CD14-positive monocyte (primary cell): ENCODE measurements at regions not wholly inside any gene's neighbourhood (a gene's known extent, or its start where the extent isn't known, plus 50 kb on each side); places are given as distances from the start of the nearest gene placed in this dataset.

Experiments
- DNase-seq, 3 donors: peaks; one replicate each; pipeline ENCODE4 v3.0.0-alpha.2; 2011 to 2022
- H2AFZ ChIP-seq: 2 replicates; pipeline ENCODE4 v1.6.0; 2012; ENCODE audit warnings: mild to moderate bottlenecking, low read depth, low read length, inconsistent platforms; ENCODE audit not compliant: insufficient read depth, poor library complexity, severe bottlenecking
- H3K27ac ChIP-seq, 2 donors: 1 replicate in 1 of 2; 2 replicates in 1 of 2; pipeline ENCODE4 v1.5.1; 2012 to 2013; ENCODE audit warnings: low read length in 2 of 2, control low read depth in 1 of 2, inconsistent platforms in 1 of 2, low read depth in 1 of 2, mild to moderate bottlenecking in 1 of 2
- H3K27me3 ChIP-seq, 2 donors: one replicate each; pipeline versions ENCODE4 v1.6.0 to v1.6.1; 2011 to 2013; ENCODE audit warnings: low read length in 2 of 2; ENCODE audit not compliant: control insufficient read depth in 2 of 2, insufficient read depth in 2 of 2
- H3K36me3 ChIP-seq, 2 donors: replicated peaks in 1 of 2; 1 replicate in 1 of 2; 2 replicates in 1 of 2; pipeline versions ENCODE4 v1.5.1 to v1.6.1; 2012 to 2013; ENCODE audit warnings: low read length in 2 of 2, control low read depth in 1 of 2, inconsistent platforms in 1 of 2, mild to moderate bottlenecking in 1 of 2; ENCODE audit not compliant: insufficient read depth in 2 of 2, control insufficient read depth in 1 of 2
- H3K4me1 ChIP-seq, 2 donors: 1 replicate in 1 of 2; 2 replicates in 1 of 2; pipeline versions ENCODE4 v1.5.1 to v1.6.1; 2012 to 2013; ENCODE audit warnings: low read length in 2 of 2, control low read depth in 1 of 2, inconsistent platforms in 1 of 2, mild to moderate bottlenecking in 1 of 2, moderate library complexity in 1 of 2; ENCODE audit not compliant: insufficient read depth in 2 of 2, control insufficient read depth in 1 of 2
- H3K4me2 ChIP-seq: replicated peaks from 2 replicates; pipeline ENCODE3; 2012; ENCODE audit warnings: low read length, moderate library complexity, mild to moderate bottlenecking; ENCODE audit not compliant: poor library complexity, severe bottlenecking; ENCODE audit errors: extremely low read depth
- H3K4me3 ChIP-seq, 3 experiments: fragments of 200-600 bp in 1 of 3; sonication (generic) in 1 of 3; replicated peaks in 1 of 3; 1 replicate in 2 of 3; 2 replicates in 1 of 3; pipeline ENCODE4 v1.5.1; 2011 to 2013; ENCODE audit warnings: low read length in 3 of 3, mild to moderate bottlenecking in 3 of 3, control low read depth in 2 of 3, low read depth in 2 of 3, inconsistent platforms in 1 of 3, moderate library complexity in 1 of 3
- H3K79me2 ChIP-seq: 2 replicates; pipeline ENCODE4 v1.6.0; 2012; ENCODE audit warnings: mild to moderate bottlenecking, control low read depth, inconsistent platforms, low read length, moderate library complexity; ENCODE audit not compliant: insufficient read depth
- H3K9ac ChIP-seq: 2 replicates; pipeline ENCODE4 v1.6.0; 2017; ENCODE audit warnings: low read length, mild to moderate bottlenecking; ENCODE audit not compliant: insufficient read depth, poor library complexity, severe bottlenecking
- H3K9me3 ChIP-seq, 2 donors: replicated peaks in 1 of 2; 1 replicate in 1 of 2; 2 replicates in 1 of 2; pipeline versions ENCODE4 v1.5.1 to v1.6.1; 2012 to 2013; ENCODE audit warnings: low read length in 2 of 2, control low read depth in 1 of 2; ENCODE audit not compliant: control insufficient read depth in 1 of 2, insufficient read depth in 1 of 2
- H4K20me1 ChIP-seq: 2 replicates; pipeline ENCODE4 v1.6.0; 2012; ENCODE audit warnings: mild to moderate bottlenecking, low read length, control low read depth, moderate library complexity; ENCODE audit not compliant: insufficient read depth
- H3K27ac Mint-ChIP-seq, 7 donors: one replicate each; pipeline ENCODE4 v1.8.0; 2020; ENCODE audit warnings: mild to moderate bottlenecking in 7 of 7, mixed read lengths in 7 of 7, moderate library complexity in 6 of 7, inconsistent platforms in 2 of 7
- H3K27me3 Mint-ChIP-seq, 3 donors: one replicate each; pipeline ENCODE4 v1.8.0; 2021 to 2022; ENCODE audit warnings: low read depth in 3 of 3, mild to moderate bottlenecking in 3 of 3, mixed read lengths in 3 of 3, moderate library complexity in 3 of 3, inconsistent platforms in 1 of 3
- H3K36me3 Mint-ChIP-seq, 2 donors: one replicate each; pipeline ENCODE4 v1.8.0; 2020; ENCODE audit warnings: mixed read lengths in 2 of 2, inconsistent platforms in 1 of 2, mild to moderate bottlenecking in 1 of 2
- H3K4me1 Mint-ChIP-seq: one replicate; pipeline ENCODE4 v1.8.0; 2020; ENCODE audit warnings: mild to moderate bottlenecking, mixed read lengths
- H3K4me3 Mint-ChIP-seq, 2 donors: one replicate each; pipeline ENCODE4 v1.8.0; 2020; ENCODE audit warnings: mild to moderate bottlenecking in 2 of 2, mixed read lengths in 2 of 2, moderate library complexity in 1 of 2
- H3K9me3 Mint-ChIP-seq, 7 donors: one replicate each; pipeline ENCODE4 v1.8.0; 2020 to 2022; ENCODE audit warnings: mixed read lengths in 7 of 7, mild to moderate bottlenecking in 6 of 7, moderate library complexity in 6 of 7, inconsistent platforms in 2 of 7
- CTCF ChIP-seq: fragments of 200-600 bp; IDR thresholded peaks from one replicate; pipeline ENCODE4 v1.8.0; 2022; ENCODE audit warnings: antibody characterized with exemption, mild to moderate bottlenecking
- WGBS: methylation state at CpG from one replicate; pipeline ENCODE4 v1.1.5; 2013; ENCODE audit warnings: missing lambda C conversion rate; ENCODE audit not compliant: insufficient coverage; 5-methylcytosine and 5-hydroxymethylcytosine counted together
- intact Hi-C, 2 donors: fragments of 100-400 bp; cut with micrococcal nuclease; formaldehyde crosslinking; loops; one replicate each; pipeline versions ENCODE4 v1.15.0 to v1.15.1; 2023

GRCh38 chr10:107749235-107749634 is 584.7 kb upstream of the SORCS1 start:
- Mint-ChIP-seq H3K4me1 (no peaks in the 10 kb centered on the region), H3K4me3 (no peak overlapping the region), H3K9me3 (peaks cover 3 to 20% (median 8%) of the 10 kb centered on the region in 7 donors), H3K27me3 (peaks cover 0 to 2% (median 2%) of the 10 kb centered on the region in 3 donors), H3K36me3 (peaks cover 18 to 30% of the 10 kb centered on the region in 2 donors), H3K27ac (no peak overlapping the region)
- peaks cover 0 to 11% of the 10 kb centered on the region in 2 donors for H3K36me3 ChIP-seq
- H3K4me1 ChIP-seq = no peaks in the 10 kb centered on the region
- no peaks in the 10 kb centered on the region for H3K27me3 ChIP-seq
- H3K4me2 ChIP-seq = no peak overlapping the region
- H3K9ac ChIP-seq = no peak overlapping the region
- H4K20me1 ChIP-seq = no peaks in the 10 kb centered on the region
- no CpG with 5 or more reads among the region's 3 CpGs for WGBS
- TF ChIP-seq CTCF = no peak
- intact Hi-C loops = no loop called here
- H3K27ac ChIP-seq = no peak overlapping the region
- H3K4me3 ChIP-seq = no peak overlapping the region
- no peaks in the 10 kb centered on the region for H3K79me2 ChIP-seq
- H2AFZ ChIP-seq = no peak overlapping the region
- no peaks in the 10 kb centered on the region for H3K9me3 ChIP-seq
- DNase-seq = no peak

- no peak overlapping the region for H3K4me3 Mint-ChIP-seq
- intact Hi-C loops = no loop called here
- Histone ChIP-seq H3K27ac (no peak overlapping the region), H3K4me2 (no peak overlapping the region), H2AFZ (no peak overlapping the region), H3K4me3 (no peak overlapping the region), H3K79me2 (no peaks in the 10 kb centered on the region), H3K9ac (no peak overlapping the region), H3K36me3 (peaks cover 0 to 12% of the 10 kb centered on the region in 2 donors), H3K4me1 (no peaks in the 10 kb centered on the region), H3K27me3 (no peaks in the 10 kb centered on the region), H3K9me3 (no peaks in the 10 kb centered on the region), H4K20me1 (no peaks in the 10 kb centered on the region)
- TF ChIP-seq CTCF = no peak
- H3K36me3 Mint-ChIP-seq = peaks cover 18 to 30% of the 10 kb centered on the region in 2 donors
- H3K9me3 Mint-ChIP-seq = peaks cover 3 to 21% (median 8%) of the 10 kb centered on the region in 7 donors
- H3K27ac Mint-ChIP-seq = no peak overlapping the region
- no peak for DNase-seq
- H3K27me3 Mint-ChIP-seq = peaks cover 0 to 2% (median 2%) of the 10 kb centered on the region in 3 donors
- H3K4me1 Mint-ChIP-seq = no peaks in the 10 kb centered on the region
Measured at GRCh38 chr10:107747851-107748250, 583.3 kb upstream of the SORCS1 start.
